Skeletal muscle satellite cell (primary cell): ENCODE measurements at regions not wholly inside any gene's neighbourhood (a gene's known extent, or its start where the extent isn't known, plus 50 kb on each side); places are given as distances from the start of the nearest gene placed in this dataset.

Experiments used
- H3K27me3 ChIP-seq: 2 replicates; pipeline ENCODE4 v1.7.0; 2013; ENCODE audit warnings: low read length; ENCODE audit not compliant: control insufficient read depth, insufficient read depth
- H3K36me3 ChIP-seq: 2 replicates; pipeline ENCODE4 v1.7.0; 2013; ENCODE audit warnings: mild to moderate bottlenecking, control low read depth, low read length; ENCODE audit not compliant: insufficient read depth
- H3K4me1 ChIP-seq: 2 replicates; pipeline ENCODE4 v1.7.0; 2013; ENCODE audit warnings: low read length; ENCODE audit not compliant: control insufficient read depth, insufficient read depth
- H3K4me2 ChIP-seq: 2 replicates; pipeline ENCODE4 v1.7.0; 2013; ENCODE audit warnings: mild to moderate bottlenecking, low read length
- H3K4me3 ChIP-seq: 2 replicates; pipeline ENCODE4 v1.7.0; 2013; ENCODE audit warnings: low read length
- H3K9ac ChIP-seq: 2 replicates; pipeline ENCODE4 v1.7.0; 2013; ENCODE audit warnings: mild to moderate bottlenecking, low read depth, low read length, moderate library complexity
- H3K9me3 ChIP-seq: replicated peaks from 2 replicates; pipeline ENCODE4 v1.7.0; 2013; ENCODE audit warnings: mild to moderate bottlenecking, control low read depth, low read length

- Histone ChIP-seq H3K4me2 (no peak overlapping the region), H3K27me3 (no peaks in the 10 kb centered on the region), H3K4me3 (no peak overlapping the region), H3K9ac (no peak overlapping the region), H3K9me3 (peaks cover 9% of the 10 kb centered on the region), H3K36me3 (no peaks in the 10 kb centered on the region), H3K4me1 (no peaks in the 10 kb centered on the region)
These were observed 225.1 kb upstream of the GALNTL6 start for GRCh38 chr4:171588051-171588545.

GRCh38 chr4:171583790-171584189 lies 229.4 kb upstream of the GALNTL6 start:
- no peak overlapping the region for H3K9ac ChIP-seq
- no peak overlapping the region for H3K4me3 ChIP-seq
- H3K9me3 ChIP-seq: peaks cover 11% of the 10 kb centered on the region
- H3K27me3 ChIP-seq: no peaks in the 10 kb centered on the region
- no peaks in the 10 kb centered on the region for H3K36me3 ChIP-seq
- H3K4me1 ChIP-seq: no peaks in the 10 kb centered on the region
- no peak overlapping the region for H3K4me2 ChIP-seq

GRCh38 chr4:171582961-171583581 lies 230.1 kb upstream of the GALNTL6 start:
- H3K9me3 ChIP-seq: peaks cover 11% of the 10 kb centered on the region
- H3K27me3 ChIP-seq: no peaks in the 10 kb centered on the region
- no peaks in the 10 kb centered on the region for H3K36me3 ChIP-seq
- no peak overlapping the region for H3K4me2 ChIP-seq
- H3K9ac ChIP-seq: no peak overlapping the region
- no peak overlapping the region for H3K4me3 ChIP-seq
- no peaks in the 10 kb centered on the region for H3K4me1 ChIP-seq

- Histone ChIP-seq H3K27me3 (no peaks in the 10 kb centered on the region), H3K9me3 (peaks cover 14% of the 10 kb centered on the region)
These were observed 240.0 kb upstream of the GALNTL6 start for GRCh38 chr4:171573181-171573580.

GRCh38 chr4:171565130-171565788 lies 247.9 kb upstream of the GALNTL6 start:
- Histone ChIP-seq H3K4me2 (no peak overlapping the region), H3K4me1 (no peaks in the 10 kb centered on the region), H3K9me3 (peaks cover 17% of the 10 kb centered on the region), H3K27me3 (no peaks in the 10 kb centered on the region), H3K4me3 (no peak overlapping the region), H3K36me3 (no peaks in the 10 kb centered on the region), H3K9ac (no peak overlapping the region)

More at GRCh38 chr4:171573181-171573580, 240.0 kb upstream of the GALNTL6 start:
- Histone ChIP-seq H3K4me2 (no peak overlapping the region), H3K4me3 (no peak overlapping the region), H3K4me1 (no peaks in the 10 kb centered on the region), H3K36me3 (no peaks in the 10 kb centered on the region), H3K9ac (no peak overlapping the region)

- Histone ChIP-seq H3K4me1 (no peaks in the 10 kb centered on the region), H3K36me3 (no peaks in the 10 kb centered on the region), H3K4me2 (no peak overlapping the region), H3K4me3 (no peak overlapping the region), H3K9me3 (peaks cover 8% of the 10 kb centered on the region), H3K27me3 (no peaks in the 10 kb centered on the region), H3K9ac (no peak overlapping the region)
These were observed 251.8 kb upstream of the GALNTL6 start for GRCh38 chr4:171561419-171561818.

- Histone ChIP-seq H3K4me3 (no peak overlapping the region), H3K4me2 (no peak overlapping the region), H3K9ac (no peak overlapping the region), H3K27me3 (no peaks in the 10 kb centered on the region), H3K4me1 (no peaks in the 10 kb centered on the region), H3K36me3 (no peaks in the 10 kb centered on the region), H3K9me3 (no peaks in the 10 kb centered on the region)
These were observed 259.2 kb upstream of the GALNTL6 start for GRCh38 chr4:171553961-171554360.

GRCh38 chr4:171542640-171543039 lies 270.6 kb upstream of the GALNTL6 start:
- H3K36me3 ChIP-seq: no peaks in the 10 kb centered on the region
- H3K4me1 ChIP-seq: no peaks in the 10 kb centered on the region
- H3K4me2 ChIP-seq: no peak overlapping the region
- no peaks in the 10 kb centered on the region for H3K27me3 ChIP-seq
- H3K9ac ChIP-seq: no peak overlapping the region
- H3K9me3 ChIP-seq: peaks cover 7% of the 10 kb centered on the region
- H3K4me3 ChIP-seq: no peak overlapping the region

- H3K9ac ChIP-seq: no peak overlapping the region
- H3K36me3 ChIP-seq: no peaks in the 10 kb centered on the region
- H3K4me3 ChIP-seq: no peak overlapping the region
- peaks cover 7% of the 10 kb centered on the region for H3K9me3 ChIP-seq
- H3K4me1 ChIP-seq: no peaks in the 10 kb centered on the region
- H3K27me3 ChIP-seq: no peaks in the 10 kb centered on the region
- no peak overlapping the region for H3K4me2 ChIP-seq
These were observed 274.6 kb upstream of the GALNTL6 start for GRCh38 chr4:171538601-171539100.

- Histone ChIP-seq H3K4me1 (no peaks in the 10 kb centered on the region), H3K27me3 (no peaks in the 10 kb centered on the region), H3K4me3 (no peak overlapping the region), H3K36me3 (no peaks in the 10 kb centered on the region), H3K9me3 (no peaks in the 10 kb centered on the region), H3K9ac (no peak overlapping the region), H3K4me2 (no peak overlapping the region)
These were observed 278.8 kb upstream of the GALNTL6 start for GRCh38 chr4:171534391-171534790.

- Histone ChIP-seq H3K4me2 (no peak overlapping the region), H3K27me3 (no peaks in the 10 kb centered on the region), H3K4me1 (no peaks in the 10 kb centered on the region), H3K4me3 (no peak overlapping the region), H3K9ac (no peak overlapping the region), H3K36me3 (no peaks in the 10 kb centered on the region), H3K9me3 (no peaks in the 10 kb centered on the region)
These were observed 280.2 kb upstream of the GALNTL6 start for GRCh38 chr4:171532968-171533367.

GRCh38 chr4:171524903-171525302 lies 288.3 kb upstream of the GALNTL6 start:
- Histone ChIP-seq H3K36me3 (no peaks in the 10 kb centered on the region), H3K9ac (no peak overlapping the region), H3K4me1 (no peaks in the 10 kb centered on the region), H3K27me3 (no peaks in the 10 kb centered on the region), H3K9me3 (peaks cover 11% of the 10 kb centered on the region), H3K4me3 (no peak overlapping the region), H3K4me2 (no peak overlapping the region)
